ENCODE measurements at regions not wholly inside any gene's neighbourhood (a gene's known extent, or its start where the extent isn't known, plus 50 kb on each side); places are given as distances from the start of the nearest gene placed in this dataset.

GRCh38 chr10:94105226-94105625 is 111.5 kb downstream of the PLCE1 start:
- no peak for TF ChIP-seq EZH2 (IDR thresholded peaks at IDR 0.05)
- TF ChIP-seq POLR2AphosphoS5 (IDR thresholded peaks at IDR 0.05; ENCODE audit: low read depth, low read length), result no peak
- TF ChIP-seq CTCF (IDR thresholded peaks at IDR 0.05 in 2 of 3, conservative IDR thresholded peaks at IDR 0.05 in 1 of 3; ENCODE audit: borderline replicate concordance in 1 of 3, insufficient read depth in 1 of 3, low read depth in 2 of 3, low read length in 2 of 3), result no peak
- no peak for TF ChIP-seq YY1 (IDR thresholded peaks at IDR 0.05; ENCODE audit: extremely low read depth, insufficient replicate concordance, low read depth, low read length)
- TF ChIP-seq SIN3A (IDR thresholded peaks at IDR 0.05; ENCODE audit: low read depth), result no peak
- TF ChIP-seq ZFX (IDR thresholded peaks at IDR 0.05), result no peak
- no peak for TF ChIP-seq ELF1 (IDR thresholded peaks at IDR 0.05; ENCODE audit: borderline replicate concordance, low read depth)
- no peak for TF ChIP-seq ZNF274 (IDR thresholded peaks at IDR 0.05; ENCODE audit: low read depth, low read length)
